Neural progenitor cell (in vitro differentiated cells): ENCODE measurements at regions not wholly inside any gene's neighbourhood (a gene's known extent, or its start where the extent isn't known, plus 50 kb on each side); places are given as distances from the start of the nearest gene placed in this dataset.

ENCODE experiments used
- EZH2 ChIP-seq: fragments of 200-600 bp; sonication (generic); IDR thresholded peaks from 2 replicates; pipeline ENCODE4 v1.6.1; 2017; ENCODE audit warnings: antibody characterized with exemption, mild to moderate bottlenecking, moderate library complexity
- EZH2phosphoT487 ChIP-seq: fragments of 200-600 bp; sonication (generic); IDR thresholded peaks from 2 replicates; pipeline ENCODE4 v1.6.1; 2017; ENCODE audit warnings: antibody characterized with exemption
- TF ChIP-seq, protein P1 (sequence below): fragments of 200-600 bp; sonication (generic); IDR thresholded peaks from 2 replicates; pipeline ENCODE4 v1.5.1; 2017; ENCODE audit warnings: antibody characterized with exemption, mild to moderate bottlenecking

DNA sequence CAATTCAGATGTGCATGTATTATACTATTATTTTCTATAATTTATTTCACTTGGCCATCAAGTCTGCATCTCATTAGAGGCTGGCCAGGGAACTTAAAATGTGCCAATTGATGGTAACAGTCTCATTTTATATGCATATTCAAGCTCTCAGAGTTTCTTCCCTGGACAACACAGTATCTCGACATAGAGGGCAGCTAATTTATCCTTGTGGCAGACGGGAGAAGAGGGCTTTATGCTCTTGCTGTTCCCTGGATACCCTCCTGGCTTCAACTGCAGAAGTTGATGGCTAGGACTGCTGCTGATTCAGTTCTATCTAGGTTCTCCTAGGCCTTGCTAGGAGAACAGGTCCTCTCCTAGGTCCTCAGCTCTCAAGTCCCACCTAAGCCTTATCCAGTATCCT, 99.1 kb upstream of the NPHP3 start:
- TF ChIP-seq, protein P1, sequence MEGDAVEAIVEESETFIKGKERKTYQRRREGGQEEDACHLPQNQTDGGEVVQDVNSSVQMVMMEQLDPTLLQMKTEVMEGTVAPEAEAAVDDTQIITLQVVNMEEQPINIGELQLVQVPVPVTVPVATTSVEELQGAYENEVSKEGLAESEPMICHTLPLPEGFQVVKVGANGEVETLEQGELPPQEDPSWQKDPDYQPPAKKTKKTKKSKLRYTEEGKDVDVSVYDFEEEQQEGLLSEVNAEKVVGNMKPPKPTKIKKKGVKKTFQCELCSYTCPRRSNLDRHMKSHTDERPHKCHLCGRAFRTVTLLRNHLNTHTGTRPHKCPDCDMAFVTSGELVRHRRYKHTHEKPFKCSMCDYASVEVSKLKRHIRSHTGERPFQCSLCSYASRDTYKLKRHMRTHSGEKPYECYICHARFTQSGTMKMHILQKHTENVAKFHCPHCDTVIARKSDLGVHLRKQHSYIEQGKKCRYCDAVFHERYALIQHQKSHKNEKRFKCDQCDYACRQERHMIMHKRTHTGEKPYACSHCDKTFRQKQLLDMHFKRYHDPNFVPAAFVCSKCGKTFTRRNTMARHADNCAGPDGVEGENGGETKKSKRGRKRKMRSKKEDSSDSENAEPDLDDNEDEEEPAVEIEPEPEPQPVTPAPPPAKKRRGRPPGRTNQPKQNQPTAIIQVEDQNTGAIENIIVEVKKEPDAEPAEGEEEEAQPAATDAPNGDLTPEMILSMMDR = no peak
- TF ChIP-seq EZH2 (no peak), EZH2phosphoT487 (no peak)
